H1 (cell line): ENCODE measurements at regions not wholly inside any gene's neighbourhood (a gene's known extent, or its start where the extent isn't known, plus 50 kb on each side); places are given as distances from the start of the nearest gene placed in this dataset.

Source experiments
- CHD2 ChIP-seq: IDR thresholded peaks from 2 replicates; pipeline ENCODE4 v1.6.1; 2012; ENCODE audit warnings: low read length, improper control_type of control experiment
- CTCF ChIP-seq, 3 experiments: IDR thresholded peaks; 1 replicate in 2 of 3; 2 replicates in 1 of 3; pipeline versions ENCODE4 v1.5.1 to v1.6.1; 2011; ENCODE audit warnings: low read length in 3 of 3, mild to moderate bottlenecking in 3 of 3, inconsistent platforms in 2 of 3, low read depth in 1 of 3, moderate library complexity in 1 of 3; ENCODE audit not compliant: insufficient read depth in 1 of 3; ENCODE audit errors: control extremely low read depth in 1 of 3
- EZH2 ChIP-seq: fragments of 200-600 bp; sonication (generic); IDR thresholded peaks from 2 replicates; pipeline ENCODE4 v1.7.1; 2012; ENCODE audit warnings: low read depth, mild to moderate bottlenecking, moderate library complexity, low read length, inconsistent platforms; ENCODE audit not compliant: severe bottlenecking
- FOSL1 ChIP-seq: IDR thresholded peaks from 2 replicates; pipeline ENCODE4 v1.6.1; 2011; ENCODE audit warnings: mild to moderate bottlenecking, low read depth, low read length, moderate library complexity; ENCODE audit not compliant: insufficient read depth
- JUN ChIP-seq: IDR thresholded peaks from 2 replicates; pipeline ENCODE4 v1.6.1; 2011; ENCODE audit warnings: low read depth, mild to moderate bottlenecking, improper control_type of control experiment, low read length
- SP2 ChIP-seq: IDR thresholded peaks from 2 replicates; pipeline ENCODE4 v1.6.1; 2012; ENCODE audit warnings: mild to moderate bottlenecking, low read length, inconsistent platforms
- TF ChIP-seq, protein P1 (sequence below): IDR thresholded peaks from 2 replicates; pipeline ENCODE4 v1.6.1; 2012; ENCODE audit warnings: low read length, inconsistent platforms
- TF ChIP-seq, protein P2 (sequence below): IDR thresholded peaks from 2 replicates; pipeline ENCODE4 v1.6.1; 2012; ENCODE audit warnings: inconsistent platforms

DNA sequence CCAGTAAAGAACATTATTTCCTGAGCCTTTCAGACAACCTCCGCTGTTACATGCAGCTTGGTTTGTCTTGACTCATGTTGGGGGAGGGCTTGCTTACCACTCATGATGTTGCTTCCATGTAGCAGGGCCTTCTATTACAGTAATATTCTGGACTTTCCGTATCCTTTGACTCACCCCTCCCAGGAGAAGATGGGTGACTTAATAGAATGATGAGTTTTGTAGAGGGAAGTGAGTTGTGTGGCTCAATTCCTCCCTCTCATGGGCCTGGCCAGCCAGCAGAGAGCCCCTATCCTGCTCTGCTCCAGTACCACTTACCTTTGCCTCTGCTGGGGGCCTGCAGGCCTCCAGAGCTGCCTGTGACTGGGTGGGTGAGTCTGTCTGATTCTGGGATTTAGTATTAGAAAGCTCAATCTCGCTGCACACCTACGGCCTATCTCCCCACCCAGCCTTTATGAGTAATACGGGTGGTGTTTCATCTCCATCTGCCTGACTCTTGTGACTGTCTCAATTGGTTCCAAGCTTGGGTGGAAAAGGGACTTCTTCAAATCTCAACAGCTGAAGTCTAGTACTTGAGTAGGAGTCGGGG, 52.6 kb upstream of the KLF9 start:
- TF ChIP-seq, protein P1, sequence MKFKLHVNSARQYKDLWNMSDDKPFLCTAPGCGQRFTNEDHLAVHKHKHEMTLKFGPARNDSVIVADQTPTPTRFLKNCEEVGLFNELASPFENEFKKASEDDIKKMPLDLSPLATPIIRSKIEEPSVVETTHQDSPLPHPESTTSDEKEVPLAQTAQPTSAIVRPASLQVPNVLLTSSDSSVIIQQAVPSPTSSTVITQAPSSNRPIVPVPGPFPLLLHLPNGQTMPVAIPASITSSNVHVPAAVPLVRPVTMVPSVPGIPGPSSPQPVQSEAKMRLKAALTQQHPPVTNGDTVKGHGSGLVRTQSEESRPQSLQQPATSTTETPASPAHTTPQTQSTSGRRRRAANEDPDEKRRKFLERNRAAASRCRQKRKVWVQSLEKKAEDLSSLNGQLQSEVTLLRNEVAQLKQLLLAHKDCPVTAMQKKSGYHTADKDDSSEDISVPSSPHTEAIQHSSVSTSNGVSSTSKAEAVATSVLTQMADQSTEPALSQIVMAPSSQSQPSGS = no peak
- TF ChIP-seq CTCF (IDR thresholded peaks at IDR 0.05; ENCODE audit: control extremely low read depth in 1 of 3, insufficient read depth in 1 of 3, low read depth in 1 of 3, low read length in 3 of 3) = no peak
- TF ChIP-seq EZH2 = no peak
- TF ChIP-seq FOSL1 = no peak
- no peak for TF ChIP-seq SP2
- TF ChIP-seq, protein P2, sequence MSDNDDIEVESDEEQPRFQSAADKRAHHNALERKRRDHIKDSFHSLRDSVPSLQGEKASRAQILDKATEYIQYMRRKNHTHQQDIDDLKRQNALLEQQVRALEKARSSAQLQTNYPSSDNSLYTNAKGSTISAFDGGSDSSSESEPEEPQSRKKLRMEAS = no peak
- TF ChIP-seq CHD2 = no peak
- TF ChIP-seq JUN = no peak
